GM12873 (cell line): ENCODE measurements at regions not wholly inside any gene's neighbourhood (a gene's known extent, or its start where the extent isn't known, plus 50 kb on each side); places are given as distances from the start of the nearest gene placed in this dataset.

Source experiments
- TF ChIP-seq, protein P1 (sequence below): IDR thresholded peaks from 2 replicates; pipeline ENCODE4 v1.5.1; 2012; ENCODE audit warnings: low read depth, mild to moderate bottlenecking, moderate library complexity, low read length, control low read depth; ENCODE audit not compliant: insufficient read depth; ENCODE audit errors: missing control alignments

- TF ChIP-seq, protein P1, sequence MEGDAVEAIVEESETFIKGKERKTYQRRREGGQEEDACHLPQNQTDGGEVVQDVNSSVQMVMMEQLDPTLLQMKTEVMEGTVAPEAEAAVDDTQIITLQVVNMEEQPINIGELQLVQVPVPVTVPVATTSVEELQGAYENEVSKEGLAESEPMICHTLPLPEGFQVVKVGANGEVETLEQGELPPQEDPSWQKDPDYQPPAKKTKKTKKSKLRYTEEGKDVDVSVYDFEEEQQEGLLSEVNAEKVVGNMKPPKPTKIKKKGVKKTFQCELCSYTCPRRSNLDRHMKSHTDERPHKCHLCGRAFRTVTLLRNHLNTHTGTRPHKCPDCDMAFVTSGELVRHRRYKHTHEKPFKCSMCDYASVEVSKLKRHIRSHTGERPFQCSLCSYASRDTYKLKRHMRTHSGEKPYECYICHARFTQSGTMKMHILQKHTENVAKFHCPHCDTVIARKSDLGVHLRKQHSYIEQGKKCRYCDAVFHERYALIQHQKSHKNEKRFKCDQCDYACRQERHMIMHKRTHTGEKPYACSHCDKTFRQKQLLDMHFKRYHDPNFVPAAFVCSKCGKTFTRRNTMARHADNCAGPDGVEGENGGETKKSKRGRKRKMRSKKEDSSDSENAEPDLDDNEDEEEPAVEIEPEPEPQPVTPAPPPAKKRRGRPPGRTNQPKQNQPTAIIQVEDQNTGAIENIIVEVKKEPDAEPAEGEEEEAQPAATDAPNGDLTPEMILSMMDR: no peak
Observed at GRCh38 chr5:145230781-145231180, 604.4 kb downstream of the PRELID2 start.

GRCh38 chr5:145228564-145228963, 606.6 kb downstream of the PRELID2 start:
- TF ChIP-seq, protein P1: no peak

GRCh38 chr5:145227881-145228280, 607.3 kb downstream of the PRELID2 start:
- TF ChIP-seq, protein P1: no peak

- TF ChIP-seq, protein P1: no peak
Observed at GRCh38 chr5:145226726-145227125, 608.4 kb downstream of the PRELID2 start.

- TF ChIP-seq, protein P1: no peak
Observed at GRCh38 chr5:145225529-145225928, 609.6 kb downstream of the PRELID2 start.

- TF ChIP-seq, protein P1: no peak
Observed at GRCh38 chr5:145223582-145223981, 611.6 kb downstream of the PRELID2 start.

DNA sequence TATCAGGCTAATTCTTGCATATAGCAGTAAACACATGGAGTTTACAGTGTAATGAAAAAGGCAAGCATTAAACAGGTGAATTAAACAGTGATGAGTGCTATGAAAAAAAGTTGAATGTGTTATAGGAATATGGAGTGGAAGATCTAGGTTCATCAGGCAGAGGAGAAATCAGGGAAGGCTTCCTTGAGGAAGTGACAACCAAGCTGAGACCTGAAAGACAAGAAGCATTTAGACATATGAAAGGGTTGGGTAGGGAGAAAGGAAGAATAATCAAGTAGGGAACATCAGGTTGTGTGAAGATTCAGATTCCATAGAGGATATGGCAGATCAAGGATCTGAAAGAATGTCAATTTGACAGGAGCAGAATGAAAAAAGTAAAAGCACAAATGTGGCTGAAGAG, 612.5 kb downstream of the PRELID2 start:
- TF ChIP-seq, protein P1: no peak
